K562 (cell line): ENCODE measurements at regions not wholly inside any gene's neighbourhood (a gene's known extent, or its start where the extent isn't known, plus 50 kb on each side); places are given as distances from the start of the nearest gene placed in this dataset.

Experiments
- ATAC-seq: fragments of 200-7000 bp; cut with Tn5 transposase; 3 replicates; pipeline ENCODE4 v1.9.1; 2020; ENCODE audit warnings: moderate library complexity
- BruUV-seq: library from RNA; stranded (reverse); fragments of 400-500 nt; replicated peaks from 2 replicates; lab custom pipeline; 2021; lab: Mats Ljungman, UMichigan
- CTCF ChIA-PET: fragments of 300-600 bp; formaldehyde crosslinking; extraction: SDS; loops from one replicate; lab custom pipeline; 2021; ENCODE audit warnings: low intra/inter-chr PET ratio; lab: Yijun Ruan, JAX
- POLR2A ChIA-PET: fragments of 300-600, 350-650 bp; sonication (Branson Sonifier 250); formaldehyde crosslinking; extraction: SDS; loops from one replicate; lab custom pipeline; 2021; ENCODE audit warnings: antibody characterized with exemption, inconsistent platforms; lab: Yijun Ruan, JAX
- DNase-seq, 4 experiments: peaks; one replicate each; pipeline versions ENCODE4 v3.0.0 to v3.0.0-alpha.2; 2011 to 2018; ENCODE audit warnings: low spot score in 3 of 4, mixed read lengths in 3 of 4; ENCODE audit errors: extremely low read depth in 1 of 4
- FAIRE-seq: peaks from 2 replicates; lab custom pipeline; 2011; peaks lifted over from hg19 to GRCh38; lab: Jason Lieb, UNC
- H2AFZ ChIP-seq: 2 replicates; pipeline ENCODE4 v1.6.0; 2011; ENCODE audit warnings: low read depth, low read length, control low read depth, inconsistent platforms
- H3K27ac ChIP-seq: fragments of 200-600 bp; 3 replicates; pipeline ENCODE4 v1.8.0; 2011; ENCODE audit warnings: low read depth, mild to moderate bottlenecking, control low read depth, inconsistent platforms, low read length, moderate library complexity, mixed read lengths; ENCODE audit errors: extremely low read depth
- H3K27me3 ChIP-seq, 2 experiments: fragments of 300-600 bp in 1 of 2; 2 replicates in 1 of 2; 3 replicates in 1 of 2; pipeline versions ENCODE4 v1.6.0 to v1.8.0; 2011; ENCODE audit warnings: inconsistent platforms in 2 of 2, low read length in 2 of 2, mild to moderate bottlenecking in 1 of 2, mixed read lengths in 1 of 2, moderate library complexity in 1 of 2; ENCODE audit not compliant: control insufficient read depth in 2 of 2, insufficient read depth in 2 of 2
- H3K36me3 ChIP-seq: fragments of 300-600 bp; 3 replicates; pipeline ENCODE4 v1.8.0; 2011; ENCODE audit warnings: mild to moderate bottlenecking, low read length, inconsistent platforms; ENCODE audit not compliant: control insufficient read depth, insufficient read depth
- H3K4me1 ChIP-seq, 2 experiments: fragments of 200-600 bp in 1 of 2; replicated peaks in 1 of 2; 2 replicates in 1 of 2; 3 replicates in 1 of 2; pipeline versions ENCODE4 v1.5.1 to v1.8.0; 2011; ENCODE audit warnings: inconsistent platforms in 2 of 2, low read length in 2 of 2, mild to moderate bottlenecking in 1 of 2, mixed read lengths in 1 of 2, moderate library complexity in 1 of 2; ENCODE audit not compliant: control insufficient read depth in 2 of 2, insufficient read depth in 2 of 2
- H3K4me2 ChIP-seq: 2 replicates; pipeline ENCODE4 v1.6.1; 2011; ENCODE audit warnings: low read length, control low read depth, inconsistent platforms, mixed read lengths; ENCODE audit not compliant: insufficient read depth
- H3K4me3 ChIP-seq: fragments of 200-600 bp; sonication (generic), shearing (Covaris generic); 2 replicates; pipeline ENCODE4 v1.5.1; 2016; ENCODE audit warnings: control low read depth, inconsistent platforms
- H3K79me2 ChIP-seq: fragments of 200-600 bp; 3 replicates; pipeline ENCODE4 v1.8.0; 2011; ENCODE audit warnings: low read length, inconsistent platforms; ENCODE audit not compliant: control insufficient read depth, insufficient read depth
- H3K9ac ChIP-seq, 2 experiments: 2 replicates each; pipeline versions ENCODE4 v1.6.0 to v1.6.1; 2011; ENCODE audit warnings: low read depth in 2 of 2, low read length in 2 of 2, control low read depth in 1 of 2, inconsistent platforms in 1 of 2, mild to moderate bottlenecking in 1 of 2, mixed read lengths in 1 of 2; ENCODE audit not compliant: insufficient read depth in 1 of 2
- H3K9me1 ChIP-seq: one replicate; pipeline ENCODE4 v1.6.0; 2011; ENCODE audit warnings: inconsistent platforms, mild to moderate bottlenecking, low read length, moderate library complexity; ENCODE audit not compliant: control insufficient read depth, insufficient read depth
- H3K9me3 ChIP-seq: replicated peaks from 2 replicates; pipeline ENCODE4 v1.5.1; 2011; ENCODE audit warnings: low read depth, low read length, inconsistent platforms; ENCODE audit not compliant: control insufficient read depth, insufficient read depth
- H4K20me1 ChIP-seq: replicated peaks from 2 replicates; pipeline ENCODE4 v1.6.1; 2011; ENCODE audit warnings: low read length, inconsistent platforms, mixed read lengths; ENCODE audit not compliant: control insufficient read depth, insufficient read depth
- CBX3 ChIP-seq, 2 experiments: IDR thresholded peaks; 1 replicate in 1 of 2; 2 replicates in 1 of 2; pipeline ENCODE4 v1.6.1; 2012; ENCODE audit warnings: inconsistent platforms in 2 of 2, low read length in 2 of 2, borderline replicate concordance in 1 of 2, control low read depth in 1 of 2
- CHD4 ChIP-seq: fragments of 200-600 bp; sonication (generic); IDR thresholded peaks from 3 replicates; pipeline ENCODE4 v1.6.1; 2012; ENCODE audit warnings: low read depth, mild to moderate bottlenecking, mixed read lengths, low read length, inconsistent platforms; ENCODE audit not compliant: insufficient read depth, insufficient replicate concordance, poor library complexity, severe bottlenecking
- CTBP1 ChIP-seq: fragments of 450-650 bp; IDR thresholded peaks from 2 replicates; pipeline ENCODE4 v1.6.1; 2016; ENCODE audit warnings: borderline replicate concordance
- ERF ChIP-seq: fragments of 450-650 bp; formaldehyde crosslinking; IDR thresholded peaks from 2 replicates; pipeline ENCODE4 v1.4.0; 2020; ENCODE audit warnings: mild to moderate bottlenecking, mixed read lengths
- SMARCC2 ChIP-seq: fragments of 450-650 bp; IDR thresholded peaks from 2 replicates; pipeline ENCODE4 v1.6.1; 2017; ENCODE audit warnings: antibody characterized with exemption, moderate library complexity, mild to moderate bottlenecking, low read depth
- SMARCE1 ChIP-seq: fragments of 450-650 bp; IDR thresholded peaks from 2 replicates; pipeline ENCODE4 v1.7.1; 2016; ENCODE audit warnings: mild to moderate bottlenecking
- ZNF3 ChIP-seq: fragments of 250-450 bp; sonication (Bioruptor Pico); IDR thresholded peaks from 2 replicates; pipeline ENCODE4 v1.5.0; 2021; ENCODE audit warnings: mild to moderate bottlenecking, moderate library complexity
- ZNF347 ChIP-seq: fragments of 450-650 bp; formaldehyde crosslinking; IDR thresholded peaks from 2 replicates; pipeline ENCODE4 v1.4.0; 2020; ENCODE audit warnings: low read depth, mild to moderate bottlenecking, moderate library complexity
- ZNF695 ChIP-seq: fragments of 450-650 bp; formaldehyde crosslinking; IDR thresholded peaks from 2 replicates; pipeline ENCODE4 v1.4.0; 2020; ENCODE audit warnings: mild to moderate bottlenecking, moderate library complexity
- ZNF780A ChIP-seq: fragments of 250-450 bp; sonication (Bioruptor Pico); IDR thresholded peaks from 2 replicates; pipeline ENCODE4 v1.5.0; 2021; ENCODE audit warnings: mild to moderate bottlenecking
- WGBS: fragments of 100-300 bp; shearing (Covaris generic); methylation state at CpG from one replicate; pipeline ENCODE4 v1.1.6; 2016; ENCODE audit warnings: low coverage, mixed read lengths; ENCODE audit not compliant: insufficient coverage; ENCODE audit errors: missing lambda C conversion rate; 5-methylcytosine and 5-hydroxymethylcytosine counted together
- in situ Hi-C: fragments of 300-500 bp; cut with MboI; formaldehyde crosslinking; loops from 4 replicates; pipeline ENCODE4 v1.15.0; 2018; ENCODE audit warnings: inconsistent platforms, mixed read lengths
- intact Hi-C: fragments of 100-400 bp; cut with micrococcal nuclease; formaldehyde crosslinking; loops from 2 replicates; pipeline ENCODE4 v1.14.2; 2022
- TF ChIP-seq, protein P1 (sequence below): sonication (generic); formaldehyde crosslinking; IDR thresholded peaks from 2 replicates; pipeline ENCODE4 v1.8.1; 2023; ENCODE audit warnings: mild to moderate bottlenecking, missing genetic modification reagents
- TF ChIP-seq, protein P2 (sequence below): fragments of 450-650 bp; formaldehyde crosslinking; IDR thresholded peaks from 2 replicates; pipeline ENCODE4 v1.4.0; 2020; ENCODE audit warnings: mild to moderate bottlenecking, moderate library complexity
- TF ChIP-seq, protein P3 (sequence below): fragments of 150-350 bp; conservative IDR thresholded peaks from 2 replicates; pipeline ENCODE4 v1.6.1; 2014; ENCODE audit warnings: low read length

DNA sequence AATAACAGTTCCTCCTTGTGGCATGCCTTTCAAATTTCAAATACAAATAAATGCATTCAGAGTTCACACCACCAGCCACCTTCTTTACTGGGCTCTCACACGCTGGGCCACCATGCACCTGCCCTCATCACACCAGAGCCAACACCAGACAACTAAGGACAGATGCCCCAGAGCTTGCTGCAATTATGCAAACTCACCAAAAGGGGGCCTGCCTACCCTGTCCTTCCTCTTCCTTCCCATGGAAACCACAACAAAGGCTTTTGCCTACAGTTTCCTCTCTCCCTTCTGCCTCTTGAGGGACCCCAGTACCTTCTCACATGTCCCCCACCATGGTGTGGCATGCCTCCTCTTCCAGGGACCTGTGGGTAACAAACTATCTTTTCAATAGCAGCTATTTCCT is 1333.9 kb upstream of the TENM3 start:
- no peaks in the 10 kb centered on the region for H3K79me2 ChIP-seq
- no peak for DNase-seq
- POLR2A ChIA-PET, result no interaction called here
- 0% methylated on average over 1 of the region's 1 CpG for WGBS
- in situ Hi-C loops, result no loop called here
- no peaks in the 10 kb centered on the region for H3K27me3 ChIP-seq
- no peak for ATAC-seq
- no peak overlapping the region for H3K27ac ChIP-seq
- intact Hi-C loops, result no loop called here
- TF ChIP-seq ERF (CRISPR knock-in tag) (no peak), CBX3 (IDR thresholded peaks at IDR 0.05; ENCODE audit: borderline replicate concordance in 1 of 2, low read length in 2 of 2) (no peak), ZNF695 (CRISPR knock-in tag) (no peak), CTBP1 (no peak), SMARCC2 (no peak), ZNF347 (CRISPR knock-in tag) (no peak), CHD4 (no peak), SMARCE1 (no peak), ZNF3 (CRISPR knock-in tag) (no peak), ZNF780A (CRISPR knock-in tag) (no peak)
- TF ChIP-seq, protein P1, sequence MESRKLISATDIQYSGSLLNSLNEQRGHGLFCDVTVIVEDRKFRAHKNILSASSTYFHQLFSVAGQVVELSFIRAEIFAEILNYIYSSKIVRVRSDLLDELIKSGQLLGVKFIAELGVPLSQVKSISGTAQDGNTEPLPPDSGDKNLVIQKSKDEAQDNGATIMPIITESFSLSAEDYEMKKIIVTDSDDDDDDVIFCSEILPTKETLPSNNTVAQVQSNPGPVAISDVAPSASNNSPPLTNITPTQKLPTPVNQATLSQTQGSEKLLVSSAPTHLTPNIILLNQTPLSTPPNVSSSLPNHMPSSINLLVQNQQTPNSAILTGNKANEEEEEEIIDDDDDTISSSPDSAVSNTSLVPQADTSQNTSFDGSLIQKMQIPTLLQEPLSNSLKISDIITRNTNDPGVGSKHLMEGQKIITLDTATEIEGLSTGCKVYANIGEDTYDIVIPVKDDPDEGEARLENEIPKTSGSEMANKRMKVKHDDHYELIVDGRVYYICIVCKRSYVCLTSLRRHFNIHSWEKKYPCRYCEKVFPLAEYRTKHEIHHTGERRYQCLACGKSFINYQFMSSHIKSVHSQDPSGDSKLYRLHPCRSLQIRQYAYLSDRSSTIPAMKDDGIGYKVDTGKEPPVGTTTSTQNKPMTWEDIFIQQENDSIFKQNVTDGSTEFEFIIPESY (CRISPR knock-in tag), result no peak
- TF ChIP-seq, protein P2, sequence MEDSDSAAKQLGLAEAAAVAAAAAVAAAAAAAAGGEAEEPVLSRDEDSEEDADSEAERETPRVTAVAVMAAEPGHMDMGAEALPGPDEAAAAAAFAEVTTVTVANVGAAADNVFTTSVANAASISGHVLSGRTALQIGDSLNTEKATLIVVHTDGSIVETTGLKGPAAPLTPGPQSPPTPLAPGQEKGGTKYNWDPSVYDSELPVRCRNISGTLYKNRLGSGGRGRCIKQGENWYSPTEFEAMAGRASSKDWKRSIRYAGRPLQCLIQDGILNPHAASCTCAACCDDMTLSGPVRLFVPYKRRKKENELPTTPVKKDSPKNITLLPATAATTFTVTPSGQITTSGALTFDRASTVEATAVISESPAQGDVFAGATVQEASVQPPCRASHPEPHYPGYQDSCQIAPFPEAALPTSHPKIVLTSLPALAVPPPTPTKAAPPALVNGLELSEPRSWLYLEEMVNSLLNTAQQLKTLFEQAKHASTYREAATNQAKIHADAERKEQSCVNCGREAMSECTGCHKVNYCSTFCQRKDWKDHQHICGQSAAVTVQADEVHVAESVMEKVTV, result no peak
- TF ChIP-seq, protein P3, sequence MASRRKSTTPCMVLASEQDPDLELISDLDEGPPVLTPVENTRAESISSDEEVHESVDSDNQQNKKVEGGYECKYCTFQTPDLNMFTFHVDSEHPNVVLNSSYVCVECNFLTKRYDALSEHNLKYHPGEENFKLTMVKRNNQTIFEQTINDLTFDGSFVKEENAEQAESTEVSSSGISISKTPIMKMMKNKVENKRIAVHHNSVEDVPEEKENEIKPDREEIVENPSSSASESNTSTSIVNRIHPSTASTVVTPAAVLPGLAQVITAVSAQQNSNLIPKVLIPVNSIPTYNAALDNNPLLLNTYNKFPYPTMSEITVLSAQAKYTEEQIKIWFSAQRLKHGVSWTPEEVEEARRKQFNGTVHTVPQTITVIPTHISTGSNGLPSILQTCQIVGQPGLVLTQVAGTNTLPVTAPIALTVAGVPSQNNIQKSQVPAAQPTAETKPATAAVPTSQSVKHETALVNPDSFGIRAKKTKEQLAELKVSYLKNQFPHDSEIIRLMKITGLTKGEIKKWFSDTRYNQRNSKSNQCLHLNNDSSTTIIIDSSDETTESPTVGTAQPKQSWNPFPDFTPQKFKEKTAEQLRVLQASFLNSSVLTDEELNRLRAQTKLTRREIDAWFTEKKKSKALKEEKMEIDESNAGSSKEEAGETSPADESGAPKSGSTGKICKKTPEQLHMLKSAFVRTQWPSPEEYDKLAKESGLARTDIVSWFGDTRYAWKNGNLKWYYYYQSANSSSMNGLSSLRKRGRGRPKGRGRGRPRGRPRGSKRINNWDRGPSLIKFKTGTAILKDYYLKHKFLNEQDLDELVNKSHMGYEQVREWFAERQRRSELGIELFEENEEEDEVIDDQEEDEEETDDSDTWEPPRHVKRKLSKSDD, result no peak
- H3K36me3 ChIP-seq, result no peaks in the 10 kb centered on the region
- H3K9me1 ChIP-seq, result no peaks in the 10 kb centered on the region
- CTCF ChIA-PET, result no interaction called here
- BruUV-seq, result no TSS peak
- no peak overlapping the region for H3K4me2 ChIP-seq
- H3K4me3 ChIP-seq, result no peak overlapping the region
- FAIRE-seq, result no peak
- no peaks in the 10 kb centered on the region for H3K4me1 ChIP-seq
- H4K20me1 ChIP-seq, result no peaks in the 10 kb centered on the region
- H3K9ac ChIP-seq, result no peak overlapping the region
- no peaks in the 10 kb centered on the region for H3K9me3 ChIP-seq
- no peak overlapping the region for H2AFZ ChIP-seq
